ENCODE measurements at regions not wholly inside any gene's neighbourhood (a gene's known extent, or its start where the extent isn't known, plus 50 kb on each side); places are given as distances from the start of the nearest gene placed in this dataset.

DNA sequence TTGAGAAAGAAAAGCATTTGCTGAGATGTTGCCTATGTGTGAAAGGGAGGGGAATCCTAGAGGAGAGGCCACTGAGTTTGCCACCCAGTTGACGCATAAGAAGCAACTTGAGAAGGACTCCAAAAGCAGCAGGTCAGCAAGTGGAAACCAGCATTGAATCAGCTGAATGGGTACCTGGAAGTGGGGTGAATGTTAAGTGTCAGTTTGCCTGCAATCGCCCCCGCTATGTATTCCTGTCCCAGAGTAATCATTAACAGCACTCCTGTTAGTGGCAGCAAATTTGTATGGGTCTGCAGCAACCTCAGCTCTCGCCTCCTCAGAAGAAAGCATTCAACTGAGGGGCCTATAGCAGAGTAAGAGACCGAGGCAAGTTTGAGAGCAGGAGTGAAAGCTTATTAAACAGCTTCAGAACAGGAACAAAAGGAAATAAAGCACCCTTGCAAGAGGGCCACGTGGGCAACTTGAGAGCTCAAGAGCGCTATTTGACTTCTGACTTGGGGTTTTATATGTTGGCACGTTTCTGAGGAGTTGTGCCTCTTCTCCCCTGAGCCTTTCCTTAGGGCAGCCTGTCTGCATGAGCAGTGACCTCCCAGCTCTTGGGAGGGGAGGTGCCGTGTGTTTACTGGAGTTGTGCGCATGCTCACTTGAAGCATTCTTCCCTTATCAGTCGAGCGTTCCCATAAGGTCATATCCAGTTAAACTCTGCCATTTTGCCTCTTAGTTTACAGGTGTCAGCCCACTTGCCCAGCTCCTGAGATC is 122.6 kb upstream of the PHACTR1 start:
- Histone ChIP-seq H2AFZ (ENCODE audit: low read depth, low read length) (no peak overlapping the region), H3K4me2 (ENCODE audit: low read length) (no peak overlapping the region), H4K20me1 (ENCODE audit: insufficient read depth, low read length) (no peaks in the 10 kb centered on the region)

DNA sequence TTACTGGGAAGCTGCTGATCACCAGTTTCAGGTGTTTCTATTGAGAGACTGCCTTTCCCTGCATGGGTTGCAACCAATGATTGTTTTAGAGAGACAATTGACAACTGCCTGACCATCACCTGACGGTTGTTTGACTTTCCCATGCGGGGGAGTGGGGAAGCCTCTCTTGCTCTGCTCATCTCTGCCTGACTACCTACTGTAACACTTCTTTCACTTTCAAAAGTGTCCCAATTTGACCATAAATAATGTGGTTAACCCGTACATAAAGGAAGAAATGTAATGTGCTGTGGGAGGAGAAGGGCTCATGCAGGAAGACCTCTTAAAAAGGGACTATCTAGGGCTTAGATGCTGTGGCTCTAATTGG is 122.1 kb upstream of the PHACTR1 start:
- Histone ChIP-seq H3K27me3 (ENCODE audit: low read depth, low read length) (peaks cover 27% of the 10 kb centered on the region; the same call in 1 of the 2 replicates), H3K27ac (ENCODE audit: low read length) (no peak overlapping the region), H3K4me3 (ENCODE audit: low read length) (no peak overlapping the region), H3K9me3 (ENCODE audit: insufficient read depth, low read length) (no peaks in the 10 kb centered on the region), H2AFZ (ENCODE audit: low read depth, low read length) (no peak overlapping the region), H3K9ac (ENCODE audit: low read length) (no peak overlapping the region), H4K20me1 (ENCODE audit: insufficient read depth, low read length) (no peaks in the 10 kb centered on the region), H3K36me3 (replicated peaks; ENCODE audit: low read depth, low read length) (no peaks in the 10 kb centered on the region), H3K4me1 (ENCODE audit: low read length) (peaks cover 10% of the 10 kb centered on the region), H3K4me2 (ENCODE audit: low read length) (no peak overlapping the region), H3K79me2 (ENCODE audit: low read length) (no peaks in the 10 kb centered on the region)
- TF ChIP-seq, protein P1, sequence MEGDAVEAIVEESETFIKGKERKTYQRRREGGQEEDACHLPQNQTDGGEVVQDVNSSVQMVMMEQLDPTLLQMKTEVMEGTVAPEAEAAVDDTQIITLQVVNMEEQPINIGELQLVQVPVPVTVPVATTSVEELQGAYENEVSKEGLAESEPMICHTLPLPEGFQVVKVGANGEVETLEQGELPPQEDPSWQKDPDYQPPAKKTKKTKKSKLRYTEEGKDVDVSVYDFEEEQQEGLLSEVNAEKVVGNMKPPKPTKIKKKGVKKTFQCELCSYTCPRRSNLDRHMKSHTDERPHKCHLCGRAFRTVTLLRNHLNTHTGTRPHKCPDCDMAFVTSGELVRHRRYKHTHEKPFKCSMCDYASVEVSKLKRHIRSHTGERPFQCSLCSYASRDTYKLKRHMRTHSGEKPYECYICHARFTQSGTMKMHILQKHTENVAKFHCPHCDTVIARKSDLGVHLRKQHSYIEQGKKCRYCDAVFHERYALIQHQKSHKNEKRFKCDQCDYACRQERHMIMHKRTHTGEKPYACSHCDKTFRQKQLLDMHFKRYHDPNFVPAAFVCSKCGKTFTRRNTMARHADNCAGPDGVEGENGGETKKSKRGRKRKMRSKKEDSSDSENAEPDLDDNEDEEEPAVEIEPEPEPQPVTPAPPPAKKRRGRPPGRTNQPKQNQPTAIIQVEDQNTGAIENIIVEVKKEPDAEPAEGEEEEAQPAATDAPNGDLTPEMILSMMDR (IDR thresholded peaks at IDR 0.05; ENCODE audit: low read depth, low read length): no peak
- TF ChIP-seq EZH2phosphoT487 (IDR thresholded peaks at IDR 0.05; ENCODE audit: low read depth): no peak

More for the DNA sequence above, 122.6 kb upstream of the PHACTR1 start:
- H3K9ac ChIP-seq (ENCODE audit: low read length): no peak overlapping the region
- peaks cover 10% of the 10 kb centered on the region for H3K4me1 ChIP-seq (ENCODE audit: low read length)
- TF ChIP-seq EZH2phosphoT487 (IDR thresholded peaks at IDR 0.05; ENCODE audit: low read depth): no peak
- TF ChIP-seq, protein P1 (IDR thresholded peaks at IDR 0.05; ENCODE audit: low read depth, low read length): no peak
- no peaks in the 10 kb centered on the region for H3K9me3 ChIP-seq (ENCODE audit: insufficient read depth, low read length)
- peaks cover 24% of the 10 kb centered on the region; the same call in 1 of the 2 replicates for H3K27me3 ChIP-seq (ENCODE audit: low read depth, low read length)
- H3K27ac ChIP-seq (ENCODE audit: low read length): no peak overlapping the region
- H3K79me2 ChIP-seq (ENCODE audit: low read length): no peaks in the 10 kb centered on the region
- H3K36me3 ChIP-seq (replicated peaks; ENCODE audit: low read depth, low read length): no peaks in the 10 kb centered on the region
- no peak overlapping the region for H3K4me3 ChIP-seq (ENCODE audit: low read length)

DNA sequence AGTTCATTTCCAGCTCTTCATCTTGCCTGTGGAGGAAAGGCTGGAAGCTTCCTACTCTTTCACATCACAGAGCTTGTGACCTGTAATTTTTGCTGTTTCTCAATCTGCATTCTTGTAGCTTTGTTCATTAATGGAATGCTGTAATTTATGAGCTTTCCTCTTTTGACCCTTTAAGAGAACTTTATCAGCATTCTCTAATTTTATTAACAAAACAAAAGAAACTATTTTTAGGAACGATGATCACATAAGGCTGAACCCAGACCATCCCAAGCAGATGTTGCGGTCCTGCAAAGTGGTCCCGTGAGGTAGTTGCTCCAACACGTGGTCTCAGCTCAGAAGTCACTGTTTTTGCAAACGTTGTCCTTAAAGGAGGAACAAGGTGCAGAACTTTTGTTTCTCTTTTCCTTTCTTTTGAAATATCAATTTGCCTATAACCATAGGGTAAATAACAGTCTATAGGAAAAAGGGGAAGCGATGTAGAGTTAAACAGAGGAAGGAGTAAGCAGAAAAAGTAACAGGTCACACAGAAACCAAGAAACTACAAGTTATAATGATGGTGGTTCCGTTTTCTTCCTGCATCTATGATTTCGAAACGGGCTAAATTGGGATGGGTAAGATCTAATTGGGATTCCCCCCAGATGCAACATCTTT is 121.3 kb upstream of the PHACTR1 start:
- Histone ChIP-seq H3K27ac (ENCODE audit: low read length) (no peak overlapping the region), H2AFZ (ENCODE audit: low read depth, low read length) (no peak overlapping the region), H3K4me2 (ENCODE audit: low read length) (peak overlapping the region; percentile 52), H3K4me1 (ENCODE audit: low read length) (peaks cover 10% of the 10 kb centered on the region), H3K36me3 (replicated peaks; ENCODE audit: low read depth, low read length) (no peaks in the 10 kb centered on the region), H3K27me3 (ENCODE audit: low read depth, low read length) (peaks cover 27% of the 10 kb centered on the region; the same call in 1 of the 2 replicates), H3K9ac (ENCODE audit: low read length) (no peak overlapping the region), H3K4me3 (ENCODE audit: low read length) (peak overlapping the region; percentile 27; the same call in 1 of the 2 replicates), H4K20me1 (ENCODE audit: insufficient read depth, low read length) (no peaks in the 10 kb centered on the region), H3K9me3 (ENCODE audit: insufficient read depth, low read length) (no peaks in the 10 kb centered on the region), H3K79me2 (ENCODE audit: low read length) (no peaks in the 10 kb centered on the region)
- no peak for TF ChIP-seq EZH2phosphoT487 (IDR thresholded peaks at IDR 0.05; ENCODE audit: low read depth)
- TF ChIP-seq, protein P1 (IDR thresholded peaks at IDR 0.05; ENCODE audit: low read depth, low read length): no peak

DNA sequence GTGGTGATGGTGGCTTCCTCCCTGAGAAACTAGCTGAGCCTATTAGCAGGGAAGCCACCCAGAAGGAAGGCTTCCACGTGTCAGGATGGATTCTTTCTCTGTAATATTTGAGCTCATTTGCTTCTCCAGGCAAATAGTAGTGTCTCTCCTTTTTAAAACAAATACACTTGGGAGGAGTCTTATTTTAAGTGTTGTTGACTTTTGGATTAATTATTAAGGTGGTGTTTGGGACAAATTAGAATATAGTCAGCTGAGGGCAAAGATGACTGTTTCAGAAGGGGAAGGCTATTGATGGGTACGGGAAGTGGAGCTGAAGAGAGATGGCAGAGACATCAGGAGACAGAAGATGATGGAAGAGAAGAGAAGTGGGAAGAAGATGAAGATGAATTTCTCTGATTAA is 119.8 kb upstream of the PHACTR1 start:
- Histone ChIP-seq H3K4me1 (ENCODE audit: low read length) (peaks cover 10% of the 10 kb centered on the region), H3K27me3 (ENCODE audit: low read depth, low read length) (peaks cover 27% of the 10 kb centered on the region; the same call in 1 of the 2 replicates), H3K4me2 (ENCODE audit: low read length) (no peak overlapping the region), H2AFZ (ENCODE audit: low read depth, low read length) (no peak overlapping the region), H3K27ac (ENCODE audit: low read length) (no peak overlapping the region), H3K9ac (ENCODE audit: low read length) (no peak overlapping the region), H3K4me3 (ENCODE audit: low read length) (no peak overlapping the region), H3K36me3 (replicated peaks; ENCODE audit: low read depth, low read length) (no peaks in the 10 kb centered on the region), H3K9me3 (ENCODE audit: insufficient read depth, low read length) (no peaks in the 10 kb centered on the region), H4K20me1 (ENCODE audit: insufficient read depth, low read length) (no peaks in the 10 kb centered on the region), H3K79me2 (ENCODE audit: low read length) (no peaks in the 10 kb centered on the region)
- TF ChIP-seq EZH2phosphoT487 (IDR thresholded peaks at IDR 0.05; ENCODE audit: low read depth): no peak
- TF ChIP-seq, protein P1 (IDR thresholded peaks at IDR 0.05; ENCODE audit: low read depth, low read length): no peak
